Mucosa of descending colon (tissue), 3 donors: ENCODE measurements at regions not wholly inside any gene's neighbourhood (a gene's known extent, or its start where the extent isn't known, plus 50 kb on each side); places are given as distances from the start of the nearest gene placed in this dataset.

Experiments used
- ATAC-seq: fragments of 200-7000 bp; cut with Tn5 transposase; one replicate; pipeline ENCODE4 v1.9.1; 2020; ENCODE audit warnings: mild to moderate bottlenecking, moderate library complexity
- DNase-seq, 3 donors: peaks; one replicate each; pipeline ENCODE4 v3.0.0-alpha.2; 2020
- H3K36me3 ChIP-seq: fragments of 200-600 bp; one replicate; pipeline ENCODE4 v1.8.0; 2021; ENCODE audit warnings: low read depth, mild to moderate bottlenecking
- H3K4me1 ChIP-seq: fragments of 200-600 bp; one replicate; pipeline ENCODE4 v1.8.0; 2021; ENCODE audit warnings: low read depth, mild to moderate bottlenecking
- H3K4me3 ChIP-seq: fragments of 200-600 bp; one replicate; pipeline ENCODE4 v1.8.0; 2021; ENCODE audit warnings: mild to moderate bottlenecking
- H3K9me3 ChIP-seq: fragments of 200-600 bp; one replicate; pipeline ENCODE4 v1.8.0; 2021; ENCODE audit warnings: mild to moderate bottlenecking
- CTCF ChIP-seq: fragments of 200-600 bp; IDR thresholded peaks from one replicate; pipeline ENCODE4 v1.8.0; 2022; ENCODE audit warnings: antibody characterized with exemption, mild to moderate bottlenecking
- intact Hi-C, 2 donors: fragments of 100-400 bp; cut with DNase I in 1 of 2; cut with micrococcal nuclease in 1 of 2; formaldehyde crosslinking; loops; one replicate each; pipeline versions ENCODE4 v1.11.0 to v1.11.1; 2022; cut with DNase I, micrococcal nuclease
- donor health status: DM: no; HTN: no; CAD: no; lungs with moderate emphysema.
- donor health status: DM: no; HTN: no; CAD: no.
- donor health status: DM: no; HTN: yes; CAD: no.

- Histone ChIP-seq H3K36me3 (no peaks in the 10 kb centered on the region), H3K4me1 (no peaks in the 10 kb centered on the region), H3K9me3 (no peaks in the 10 kb centered on the region), H3K4me3 (no peak overlapping the region)
- DNase-seq (no peak), ATAC-seq (no peak)
- intact Hi-C loops: no loop called here
- no peak for TF ChIP-seq CTCF
Observed at GRCh38 chr2:211068108-211068780, 511.8 kb downstream of the CPS1 start.

- no peaks in the 10 kb centered on the region for H3K4me1 ChIP-seq
- intact Hi-C loops: no loop called here
- no peak for DNase-seq
- H3K9me3 ChIP-seq: no peaks in the 10 kb centered on the region
- no peak for TF ChIP-seq CTCF
- ATAC-seq: no peak
- H3K4me3 ChIP-seq: no peak overlapping the region
- no peaks in the 10 kb centered on the region for H3K36me3 ChIP-seq
Observed at GRCh38 chr2:211070547-211070946, 514.1 kb downstream of the CPS1 start.

DNA sequence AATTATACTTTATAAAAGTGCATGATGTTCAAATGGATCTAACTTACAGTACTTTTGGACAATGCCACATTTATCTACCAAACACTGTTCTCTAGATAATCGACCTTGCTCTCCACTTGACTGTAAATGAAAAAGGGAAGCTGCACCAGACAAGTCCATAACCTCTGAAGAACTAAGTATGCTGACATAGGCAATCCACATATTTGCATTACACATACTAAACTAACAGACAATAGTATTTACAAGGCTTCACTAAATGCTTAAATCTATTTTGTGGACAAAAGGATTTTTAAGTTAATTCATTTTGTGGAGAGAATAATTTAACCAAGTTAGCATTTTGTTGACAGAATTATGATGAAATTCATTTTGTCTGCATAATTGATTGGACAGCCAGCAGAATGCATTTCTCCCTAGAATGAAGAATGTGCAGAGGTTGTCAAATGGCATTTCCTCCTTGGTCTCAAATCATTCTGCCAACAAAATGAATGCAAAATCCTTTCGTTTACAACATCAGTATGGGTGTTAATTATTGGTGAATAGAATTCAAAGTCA, 520.9 kb downstream of the CPS1 start:
- intact Hi-C loops: no loop called here
- DNase-seq (no peak), ATAC-seq (no peak)
- Histone ChIP-seq H3K36me3 (no peaks in the 10 kb centered on the region), H3K4me3 (no peak overlapping the region), H3K9me3 (no peaks in the 10 kb centered on the region), H3K4me1 (no peaks in the 10 kb centered on the region)
- TF ChIP-seq CTCF: no peak

DNA sequence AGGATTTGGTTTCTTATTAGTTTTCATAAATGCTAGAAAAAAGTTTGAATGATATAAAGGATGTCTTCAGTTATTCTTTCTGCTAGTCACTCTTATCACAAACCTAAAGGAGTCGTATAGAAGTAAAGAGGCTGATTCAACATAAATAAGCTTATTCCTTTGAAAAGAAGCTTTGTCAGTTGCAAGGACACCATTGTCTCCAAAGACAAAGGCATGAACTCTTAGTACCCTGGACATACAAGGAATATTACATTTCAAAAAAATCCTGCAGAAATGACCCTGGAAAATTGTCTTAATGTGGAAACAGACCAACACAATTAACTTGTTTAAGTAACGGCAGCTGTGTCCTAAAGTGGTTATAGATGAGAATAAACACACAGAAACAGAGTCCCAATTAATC, 528.0 kb downstream of the CPS1 start:
- no peaks in the 10 kb centered on the region for H3K9me3 ChIP-seq
- H3K4me3 ChIP-seq: no peak overlapping the region
- no peaks in the 10 kb centered on the region for H3K36me3 ChIP-seq
- ATAC-seq: no peak
- H3K4me1 ChIP-seq: no peaks in the 10 kb centered on the region
- no peak for TF ChIP-seq CTCF
- intact Hi-C loops: no loop called here
- DNase-seq: no peak

DNA sequence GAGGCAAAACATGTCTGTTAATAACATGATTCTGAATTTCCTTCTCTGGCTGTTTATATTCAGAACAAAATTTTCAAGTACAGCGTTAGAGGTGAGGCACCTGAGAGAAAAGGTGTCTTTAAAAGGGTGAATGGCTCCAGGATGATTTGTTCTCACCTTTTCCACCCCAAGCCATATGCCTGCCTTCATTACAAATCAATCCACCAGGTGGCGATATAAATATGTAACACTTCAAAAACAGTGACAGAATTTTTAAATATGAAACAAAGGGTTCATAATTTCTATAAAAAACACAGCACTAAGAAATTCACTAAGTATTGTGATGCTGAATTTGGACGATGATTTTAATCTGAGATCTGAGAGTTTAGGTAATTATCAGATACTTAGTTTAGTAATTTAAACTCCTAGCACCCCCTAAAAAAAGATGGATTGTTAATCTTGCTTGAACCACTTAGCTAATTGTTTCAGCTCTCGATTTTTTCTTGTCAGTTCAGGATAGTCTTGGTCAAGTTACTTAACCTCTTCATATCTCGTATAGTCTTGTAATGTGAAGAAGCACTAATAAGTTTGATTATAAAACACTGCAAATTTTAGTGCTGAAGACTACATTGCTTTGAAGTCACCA, 528.8 kb downstream of the CPS1 start:
- no peak overlapping the region for H3K4me3 ChIP-seq
- TF ChIP-seq CTCF: no peak
- ATAC-seq (no peak), DNase-seq (peak in 1 of 3 donors; percentile 45)
- intact Hi-C loops: no loop called here
- H3K36me3 ChIP-seq: no peaks in the 10 kb centered on the region
- H3K4me1 ChIP-seq: no peaks in the 10 kb centered on the region
- no peaks in the 10 kb centered on the region for H3K9me3 ChIP-seq
